ENCODE measurements at regions not wholly inside any gene's neighbourhood (a gene's known extent, or its start where the extent isn't known, plus 50 kb on each side); places are given as distances from the start of the nearest gene placed in this dataset.

DNA sequence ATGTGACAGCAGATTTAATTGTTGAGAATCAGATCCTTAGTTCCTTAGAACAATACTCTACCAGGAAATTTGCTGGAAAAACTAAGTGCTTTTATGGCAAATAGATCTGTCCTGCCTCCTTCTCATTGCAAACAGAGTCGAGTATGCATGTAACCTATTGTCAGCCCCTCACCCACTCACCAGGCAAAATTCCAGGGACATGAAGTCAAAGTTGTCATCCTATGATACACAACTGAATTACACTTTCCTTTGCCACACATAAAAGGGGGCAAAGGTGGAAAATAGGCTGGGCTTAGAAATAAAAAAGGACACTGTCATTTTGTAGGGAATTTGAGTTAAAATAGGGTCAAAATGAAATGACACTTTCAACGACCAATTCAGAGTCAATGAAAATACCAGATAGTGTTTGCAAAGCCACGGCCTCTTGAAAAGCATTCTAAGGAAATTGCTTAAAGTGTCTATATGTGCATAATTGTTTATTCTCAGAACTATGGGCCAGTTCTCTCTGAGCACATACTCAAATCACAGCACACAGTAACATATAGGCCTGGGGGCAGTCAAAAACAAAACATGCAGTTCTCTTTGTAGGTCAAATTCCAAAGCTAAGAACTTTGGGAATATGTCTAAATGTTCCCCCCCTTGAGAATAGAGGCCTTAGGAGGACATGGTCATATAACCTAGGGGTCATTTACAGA is 452.8 kb downstream of the NFIB start:
- TF ChIP-seq CTCF (IDR thresholded peaks at IDR 0.05) = no peak
- TF ChIP-seq POLR2A (IDR thresholded peaks at IDR 0.05) = no peak

Measured in gastroesophageal sphincter (tissue), 3 donors.